OCI-LY3 (cell line): ENCODE measurements at regions not wholly inside any gene's neighbourhood (a gene's known extent, or its start where the extent isn't known, plus 50 kb on each side); places are given as distances from the start of the nearest gene placed in this dataset.
"Not testable (repeated sequence)": the region's sequence is repeated elsewhere in the genome, so short reads cannot be mapped to it uniquely, and the experiment has no call there.

Experiments used
- H2AFZ ChIP-seq: fragments of 200-600, 300-600 bp; shearing (Covaris generic); 2 replicates; pipeline ENCODE4 v1.6.0; 2014; ENCODE audit warnings: antibody characterized with exemption, low read depth, low read length
- H3K27ac ChIP-seq: fragments of 200-600, 300-600 bp; sonication (generic); 2 replicates; pipeline ENCODE4 v1.5.1; 2014; ENCODE audit warnings: mild to moderate bottlenecking, low read length, moderate library complexity, mixed read lengths
- H3K27me3 ChIP-seq: fragments of 200-600, 300-600 bp; sonication (generic); 2 replicates; pipeline ENCODE4 v1.6.1; 2014; ENCODE audit warnings: low read depth, low read length, mixed read lengths
- H3K36me3 ChIP-seq: fragments of 200-600, 300-600 bp; sonication (generic); replicated peaks from 2 replicates; pipeline ENCODE3; 2014; ENCODE audit warnings: low read depth, low read length, mixed read lengths
- H3K4me1 ChIP-seq: fragments of 300-600, 200-600 bp; sonication (generic); 2 replicates; pipeline ENCODE4 v1.6.1; 2014; ENCODE audit warnings: low read length, mixed read lengths
- H3K4me2 ChIP-seq: fragments of 200-600, 300-600 bp; sonication (generic); 2 replicates; pipeline ENCODE4 v1.6.1; 2014; ENCODE audit warnings: low read length, mixed read lengths
- H3K4me3 ChIP-seq: fragments of 300-600, 200-600 bp; sonication (generic); 2 replicates; pipeline ENCODE4 v1.5.1; 2014; ENCODE audit warnings: antibody characterized with exemption, mild to moderate bottlenecking, low read length, moderate library complexity
- H3K79me2 ChIP-seq: fragments of 300-600, 200-600 bp; shearing (Covaris generic); 2 replicates; pipeline ENCODE4 v1.6.1; 2014; ENCODE audit warnings: mild to moderate bottlenecking, low read length, mixed read lengths
- H3K9ac ChIP-seq: fragments of 300-600, 200-600 bp; shearing (Covaris generic); 2 replicates; pipeline ENCODE4 v1.6.0; 2014; ENCODE audit warnings: mild to moderate bottlenecking, low read length, moderate library complexity
- H3K9me3 ChIP-seq: fragments of 200-600, 300-600 bp; shearing (Covaris generic); 2 replicates; pipeline ENCODE4 v1.6.1; 2014; ENCODE audit warnings: low read length, mixed read lengths; ENCODE audit not compliant: insufficient read depth
- H4K20me1 ChIP-seq: fragments of 200-600, 300-600 bp; sonication (generic); 2 replicates; pipeline ENCODE4 v1.6.1; 2016; ENCODE audit warnings: low read length, mixed read lengths; ENCODE audit not compliant: insufficient read depth
- EZH2phosphoT487 ChIP-seq: fragments of 200-600 bp; shearing (Covaris generic); IDR thresholded peaks from 2 replicates; pipeline ENCODE4 v1.6.1; 2018; ENCODE audit warnings: antibody characterized with exemption, mixed run types, low read depth
- TF ChIP-seq, protein P1 (sequence below): fragments of 200-600, 300-600 bp; sonication (generic); IDR thresholded peaks from 2 replicates; pipeline ENCODE4 v1.5.1; 2014; ENCODE audit warnings: antibody characterized with exemption, low read length, low read depth

DNA sequence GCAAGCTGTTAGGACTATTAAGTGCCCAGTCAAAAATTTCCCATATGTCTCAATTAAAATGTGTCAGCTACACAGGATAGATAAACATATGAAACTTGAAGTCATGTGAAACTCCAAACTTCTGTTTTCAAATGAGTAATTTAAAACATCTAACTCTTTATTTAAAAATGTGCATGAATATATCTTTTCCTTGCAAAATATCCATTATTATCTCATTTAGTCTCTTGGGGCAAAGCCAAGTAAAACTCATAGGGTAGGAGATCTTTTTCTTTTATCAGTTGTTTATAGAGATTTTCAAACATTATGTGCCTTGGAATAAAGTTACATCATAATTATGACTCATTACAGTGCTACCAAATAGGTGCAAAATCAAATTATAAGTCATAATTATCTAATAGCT is 2020.1 kb upstream of the PRR20A start:
- no peak overlapping the region for H2AFZ ChIP-seq
- no peaks in the 10 kb centered on the region for H4K20me1 ChIP-seq
- no peaks in the 10 kb centered on the region for H3K36me3 ChIP-seq
- H3K27me3 ChIP-seq = no peaks in the 10 kb centered on the region
- no peak overlapping the region for H3K9ac ChIP-seq
- H3K4me1 ChIP-seq = no peaks in the 10 kb centered on the region
- no peak for TF ChIP-seq EZH2phosphoT487
- TF ChIP-seq, protein P1, sequence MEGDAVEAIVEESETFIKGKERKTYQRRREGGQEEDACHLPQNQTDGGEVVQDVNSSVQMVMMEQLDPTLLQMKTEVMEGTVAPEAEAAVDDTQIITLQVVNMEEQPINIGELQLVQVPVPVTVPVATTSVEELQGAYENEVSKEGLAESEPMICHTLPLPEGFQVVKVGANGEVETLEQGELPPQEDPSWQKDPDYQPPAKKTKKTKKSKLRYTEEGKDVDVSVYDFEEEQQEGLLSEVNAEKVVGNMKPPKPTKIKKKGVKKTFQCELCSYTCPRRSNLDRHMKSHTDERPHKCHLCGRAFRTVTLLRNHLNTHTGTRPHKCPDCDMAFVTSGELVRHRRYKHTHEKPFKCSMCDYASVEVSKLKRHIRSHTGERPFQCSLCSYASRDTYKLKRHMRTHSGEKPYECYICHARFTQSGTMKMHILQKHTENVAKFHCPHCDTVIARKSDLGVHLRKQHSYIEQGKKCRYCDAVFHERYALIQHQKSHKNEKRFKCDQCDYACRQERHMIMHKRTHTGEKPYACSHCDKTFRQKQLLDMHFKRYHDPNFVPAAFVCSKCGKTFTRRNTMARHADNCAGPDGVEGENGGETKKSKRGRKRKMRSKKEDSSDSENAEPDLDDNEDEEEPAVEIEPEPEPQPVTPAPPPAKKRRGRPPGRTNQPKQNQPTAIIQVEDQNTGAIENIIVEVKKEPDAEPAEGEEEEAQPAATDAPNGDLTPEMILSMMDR = no peak
- no peaks in the 10 kb centered on the region for H3K9me3 ChIP-seq
- no peaks in the 10 kb centered on the region for H3K79me2 ChIP-seq
- no peak overlapping the region for H3K4me3 ChIP-seq
- H3K27ac ChIP-seq = no peak overlapping the region
- H3K4me2 ChIP-seq = no peak overlapping the region

DNA sequence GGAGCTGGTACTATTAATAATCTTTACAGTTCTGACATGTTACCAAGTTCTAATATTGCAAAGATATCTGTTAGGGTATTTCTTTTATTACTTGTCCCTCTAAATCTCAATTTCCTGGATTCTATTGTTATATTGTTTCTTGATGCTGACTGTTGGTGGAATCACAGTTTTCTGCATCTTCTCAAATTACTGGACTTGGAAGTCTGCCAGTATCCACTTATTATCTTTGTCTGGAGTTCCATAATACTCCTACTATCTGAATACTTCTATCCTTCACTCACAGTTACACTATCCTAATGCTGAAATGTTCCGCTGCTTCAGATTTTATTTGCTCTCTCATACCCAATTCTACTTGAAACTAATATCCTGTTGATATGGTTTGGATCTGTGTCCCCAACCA is 1985.7 kb upstream of the PRR20A start:
- no peaks in the 10 kb centered on the region for H4K20me1 ChIP-seq
- no peaks in the 10 kb centered on the region for H3K9me3 ChIP-seq
- no peak overlapping the region for H3K4me2 ChIP-seq
- no peak overlapping the region for H2AFZ ChIP-seq
- no peaks in the 10 kb centered on the region for H3K27me3 ChIP-seq
- H3K9ac ChIP-seq = no peak overlapping the region
- TF ChIP-seq, protein P1 = no peak
- no peak for TF ChIP-seq EZH2phosphoT487
- no peaks in the 10 kb centered on the region for H3K36me3 ChIP-seq
- H3K27ac ChIP-seq = no peak overlapping the region
- no peak overlapping the region for H3K4me3 ChIP-seq
- peaks cover 6% of the 10 kb centered on the region for H3K4me1 ChIP-seq
- no peaks in the 10 kb centered on the region for H3K79me2 ChIP-seq

DNA sequence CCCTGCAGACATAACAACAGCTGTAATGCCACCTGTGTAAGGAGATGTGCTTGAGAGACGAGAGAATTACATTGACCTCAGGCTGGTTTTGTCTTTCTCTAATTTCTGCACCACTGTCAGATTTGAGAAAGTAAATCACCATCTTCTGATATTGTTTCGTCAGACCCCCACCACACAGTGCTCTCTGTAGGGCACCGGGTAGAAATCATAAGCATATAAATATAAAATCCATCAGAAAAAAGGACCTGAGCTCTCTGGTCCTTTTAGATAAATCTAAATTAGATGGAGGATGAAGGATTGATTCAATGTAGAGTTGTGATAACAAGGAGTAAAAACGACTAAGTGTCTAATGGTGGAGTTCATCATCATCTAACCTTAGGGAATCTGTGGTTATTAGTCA is 1981.0 kb upstream of the PRR20A start:
- H3K9me3 ChIP-seq = no peaks in the 10 kb centered on the region
- H3K36me3 ChIP-seq = no peaks in the 10 kb centered on the region
- no peaks in the 10 kb centered on the region for H3K79me2 ChIP-seq
- H3K27me3 ChIP-seq = no peaks in the 10 kb centered on the region
- H3K27ac ChIP-seq = no peak overlapping the region
- H3K4me2 ChIP-seq = no peak overlapping the region
- H2AFZ ChIP-seq = 0 out of 2 replicates have a peak overlapping the region, but pooled peaks have one; percentile 19
- TF ChIP-seq EZH2phosphoT487 = no peak
- TF ChIP-seq, protein P1 = no peak
- H3K4me1 ChIP-seq = peaks cover 6% of the 10 kb centered on the region
- no peak overlapping the region for H3K4me3 ChIP-seq
- H4K20me1 ChIP-seq = no peaks in the 10 kb centered on the region
- no peak overlapping the region for H3K9ac ChIP-seq

DNA sequence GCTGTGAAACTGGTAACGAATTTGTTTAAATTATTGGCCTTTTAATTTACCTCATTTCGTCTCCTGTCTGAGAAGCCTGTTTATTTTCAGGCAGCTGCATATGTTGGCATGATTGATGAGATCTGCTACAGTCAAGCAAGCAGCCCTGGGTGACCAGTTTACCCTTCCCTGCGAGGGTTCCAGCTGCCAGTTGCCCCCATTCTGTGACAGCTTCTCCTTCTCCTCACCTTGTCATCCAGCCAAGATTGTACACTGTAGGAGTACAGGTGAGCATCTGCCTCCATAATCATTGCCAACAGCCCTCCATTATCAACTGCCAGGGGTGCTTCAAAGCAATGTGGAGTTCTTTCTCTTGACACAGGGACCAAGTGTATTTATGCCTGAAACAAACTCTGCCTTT is 1979.9 kb upstream of the PRR20A start:
- no peak for TF ChIP-seq EZH2phosphoT487
- TF ChIP-seq, protein P1 = no peak

DNA sequence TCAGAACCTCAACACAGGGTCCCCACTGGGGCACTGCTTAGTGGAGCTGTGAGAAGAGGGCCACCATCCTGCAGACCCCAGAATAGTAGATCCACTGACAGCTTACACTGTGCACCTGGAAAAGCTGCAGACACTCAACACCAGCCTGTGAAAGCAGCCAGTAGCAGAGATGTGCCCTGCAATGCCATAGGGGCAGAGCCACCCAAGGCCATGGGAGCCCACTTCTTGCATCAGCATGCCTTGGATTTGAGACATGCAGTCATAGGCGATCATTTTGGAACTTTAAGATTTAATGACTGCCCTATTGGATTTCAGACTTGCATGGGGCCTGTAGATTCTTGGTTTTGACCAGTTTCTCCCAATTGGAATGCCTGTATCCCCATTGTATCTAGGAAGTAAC is 1962.1 kb upstream of the PRR20A start:
- not testable (repeated sequence) for H3K4me2 ChIP-seq, H3K27me3 ChIP-seq, H3K4me1 ChIP-seq, H3K36me3 ChIP-seq, H3K27ac ChIP-seq, H3K79me2 ChIP-seq, H2AFZ ChIP-seq, H3K4me3 ChIP-seq, H4K20me1 ChIP-seq, H3K9me3 ChIP-seq, H3K9ac ChIP-seq

More for the DNA sequence above, 1979.9 kb upstream of the PRR20A start:
- Histone ChIP-seq H4K20me1 (no peaks in the 10 kb centered on the region), H3K9me3 (no peaks in the 10 kb centered on the region), H3K9ac (no peak overlapping the region), H3K79me2 (no peaks in the 10 kb centered on the region), H3K4me3 (no peak overlapping the region), H3K27ac (no peak overlapping the region), H3K4me1 (peaks cover 6% of the 10 kb centered on the region), H2AFZ (no peak overlapping the region), H3K36me3 (no peaks in the 10 kb centered on the region), H3K4me2 (no peak overlapping the region), H3K27me3 (no peaks in the 10 kb centered on the region)
